HG02938 (cell line): ENCODE measurements at regions not wholly inside any gene's neighbourhood (a gene's known extent, or its start where the extent isn't known, plus 50 kb on each side); places are given as distances from the start of the nearest gene placed in this dataset.
"Not testable (repeated sequence)": the region's sequence is repeated elsewhere in the genome, so short reads cannot be mapped to it uniquely, and the experiment has no call there.

Experiments
- ATAC-seq: cut with Tn5 transposase; IDR thresholded peaks from one replicate; pipeline ENCODE4 v1.9.1; 2021; ENCODE audit warnings: mild to moderate bottlenecking, moderate library complexity; ENCODE audit not compliant: unreplicated experiment

GRCh38 chr16:29284159-29284558 lies 122.4 kb downstream of the NPIPB11 start:
- not testable (repeated sequence) for ATAC-seq

DNA sequence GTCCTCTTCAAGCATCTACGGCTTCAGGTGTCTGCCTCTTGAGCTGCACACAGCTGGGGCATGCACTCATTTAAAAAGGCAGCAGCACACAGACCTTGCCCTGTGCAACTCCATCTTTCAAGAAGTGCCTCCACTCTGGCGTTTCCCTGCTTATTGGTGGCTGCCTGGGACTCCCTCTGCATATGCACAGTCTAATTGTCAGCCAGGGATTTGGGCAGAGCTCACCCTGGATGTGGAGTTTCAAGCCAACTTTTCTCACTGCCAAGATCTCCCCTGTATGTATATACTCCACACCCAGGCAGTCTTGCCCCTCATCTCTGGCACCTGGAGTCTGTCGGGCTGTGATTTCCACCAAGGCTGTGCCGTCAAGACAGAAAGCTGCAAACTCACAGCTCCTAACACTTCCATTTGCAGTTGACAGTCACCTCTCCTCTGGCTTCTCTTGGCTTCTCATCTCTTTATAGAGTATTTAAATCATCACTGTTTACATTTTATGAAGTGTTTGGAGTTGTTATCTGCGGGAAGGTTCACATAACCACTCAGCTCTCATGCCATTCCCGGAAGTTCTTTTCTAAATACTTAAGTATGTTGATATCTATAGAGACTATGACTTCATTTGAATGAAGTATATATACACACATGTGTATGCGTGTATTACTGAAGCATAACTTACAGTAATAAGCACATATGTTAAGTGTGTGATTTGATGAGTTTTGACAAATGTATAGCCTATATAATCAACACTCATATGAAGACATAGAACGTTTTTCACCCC lies 128.2 kb downstream of the NPIPB11 start:
- ATAC-seq: not testable (repeated sequence)

- ATAC-seq: not testable (repeated sequence)
These were observed 130.1 kb downstream of the NPIPB11 start for GRCh38 chr16:29276446-29276845.

DNA sequence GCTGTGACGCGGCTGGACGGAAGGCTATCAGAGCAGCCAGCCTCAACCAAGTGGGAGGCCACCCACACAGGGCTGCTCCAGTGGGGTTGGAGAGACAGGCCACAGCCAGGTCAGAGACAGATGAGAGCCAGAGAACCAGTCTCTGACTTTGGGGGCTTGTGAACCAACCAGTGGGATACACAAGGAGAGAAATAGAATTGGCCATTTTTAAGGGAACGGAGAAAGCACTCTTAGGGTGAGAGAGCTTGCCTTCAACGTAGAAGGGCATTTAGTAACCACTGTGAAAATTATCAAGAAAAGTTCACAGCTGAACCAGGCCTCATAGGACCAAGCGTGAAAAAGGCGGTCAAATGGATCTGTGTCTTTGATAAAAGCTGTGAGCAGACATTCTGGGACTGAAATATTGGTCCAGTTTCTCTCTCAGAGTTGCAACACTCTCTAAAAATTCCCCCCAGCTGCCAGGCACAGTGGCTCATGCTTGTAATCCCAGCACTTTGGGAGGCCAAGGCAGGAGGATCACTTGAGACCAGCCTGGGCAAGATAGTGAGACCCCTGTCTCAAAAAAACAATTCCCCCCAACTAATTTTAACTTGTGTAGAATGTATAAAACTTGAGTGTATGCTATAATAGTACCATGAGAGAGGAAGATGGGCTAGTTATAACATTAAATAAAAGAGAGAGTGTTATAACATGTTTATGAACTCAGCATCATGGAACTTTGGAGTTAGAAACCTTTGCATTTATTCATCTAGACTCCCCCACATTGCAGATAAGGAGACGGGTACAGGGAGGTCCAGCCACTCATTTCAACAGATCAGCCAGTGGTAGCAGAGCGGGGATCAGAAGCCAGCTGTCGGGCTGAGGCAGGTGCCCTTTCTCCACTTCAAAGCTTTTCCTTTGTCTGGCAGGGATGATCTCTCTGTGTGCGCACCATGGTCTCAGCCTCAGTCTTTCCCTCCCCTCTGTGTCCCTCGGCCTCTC lies 132.2 kb downstream of the NPIPB11 start:
- ATAC-seq: not testable (repeated sequence)

DNA sequence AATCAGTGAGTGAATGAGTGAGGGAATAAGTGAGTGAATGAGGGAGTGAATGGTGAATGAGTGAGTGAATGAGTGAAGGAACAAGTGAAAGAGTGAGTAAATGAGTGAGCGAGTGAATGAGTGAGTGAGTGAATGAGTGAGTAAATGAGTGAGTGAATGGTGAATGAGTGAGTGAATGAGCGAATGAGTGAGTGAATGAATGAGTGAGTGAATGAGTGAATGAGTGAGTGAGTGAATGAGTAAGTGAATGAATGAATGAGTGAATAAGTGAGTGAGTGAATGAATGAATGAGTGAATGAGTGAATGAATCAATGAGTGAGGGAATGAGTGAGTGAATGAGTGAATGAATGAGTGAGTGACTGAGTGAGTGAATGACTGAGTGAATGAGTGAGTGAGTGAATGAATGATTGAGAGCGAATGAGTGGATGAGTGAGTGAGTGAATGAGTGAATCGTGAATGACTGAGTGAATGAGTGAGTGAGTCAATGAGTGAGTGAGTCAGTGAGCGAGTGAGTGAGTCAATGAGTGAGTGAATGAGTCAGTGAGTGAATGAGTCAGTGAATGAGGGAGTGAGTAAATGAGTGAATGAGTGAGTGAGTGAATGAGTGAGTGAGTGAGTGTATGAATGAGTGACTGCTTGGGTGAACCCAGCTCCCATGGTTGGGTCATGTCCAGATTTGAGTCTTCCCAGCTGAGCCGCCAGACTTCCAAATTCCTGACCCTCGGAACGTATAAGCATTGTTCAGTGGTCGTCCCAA lies 133.0 kb downstream of the NPIPB11 start:
- ATAC-seq: not testable (repeated sequence)

DNA sequence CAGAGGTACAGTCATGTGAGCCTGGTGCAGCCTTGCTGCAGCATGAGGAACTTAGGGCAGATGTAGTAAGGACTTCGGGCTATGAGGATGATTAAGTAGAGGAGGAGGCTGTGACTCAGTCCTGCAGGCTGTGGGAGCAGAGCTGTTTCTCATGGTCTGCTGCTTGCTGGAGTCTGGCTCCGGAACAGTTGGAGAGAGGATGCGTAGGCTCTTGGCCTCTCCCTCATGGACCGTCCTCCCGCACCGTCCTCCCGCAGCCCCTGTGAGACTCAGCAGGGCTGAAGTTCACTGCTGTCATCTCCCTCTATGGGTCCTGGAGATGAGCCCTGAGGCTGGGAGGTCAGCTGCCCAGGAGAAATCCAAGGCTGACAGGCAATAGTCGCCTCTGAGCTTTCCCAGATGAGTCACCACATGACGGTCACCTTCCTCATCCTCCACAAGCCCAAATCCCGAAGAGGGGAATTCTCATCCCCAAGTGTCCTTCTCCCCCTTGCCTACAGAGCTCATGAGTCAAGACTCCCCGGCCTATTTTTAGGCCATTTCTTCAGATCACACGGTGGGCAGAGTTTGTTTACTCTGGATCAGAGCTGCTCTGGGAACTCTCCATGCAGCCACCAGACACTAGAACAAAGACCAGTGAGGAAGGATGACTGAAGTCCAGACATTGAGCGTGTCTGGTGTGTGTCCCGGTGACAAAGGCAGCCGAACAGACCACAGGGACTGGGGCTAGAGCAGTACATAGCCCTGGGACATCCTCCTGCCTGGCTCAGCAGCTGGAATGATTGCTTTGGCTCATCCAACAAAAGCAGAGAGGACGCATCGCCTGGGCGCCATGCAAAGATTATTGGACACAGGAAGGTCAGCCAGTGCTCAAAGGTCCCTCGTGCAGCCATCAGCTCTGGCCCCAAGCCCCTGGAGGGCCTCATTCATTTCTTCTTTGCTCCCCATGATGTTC lies 134.5 kb downstream of the NPIPB11 start:
- not testable (repeated sequence) for ATAC-seq

DNA sequence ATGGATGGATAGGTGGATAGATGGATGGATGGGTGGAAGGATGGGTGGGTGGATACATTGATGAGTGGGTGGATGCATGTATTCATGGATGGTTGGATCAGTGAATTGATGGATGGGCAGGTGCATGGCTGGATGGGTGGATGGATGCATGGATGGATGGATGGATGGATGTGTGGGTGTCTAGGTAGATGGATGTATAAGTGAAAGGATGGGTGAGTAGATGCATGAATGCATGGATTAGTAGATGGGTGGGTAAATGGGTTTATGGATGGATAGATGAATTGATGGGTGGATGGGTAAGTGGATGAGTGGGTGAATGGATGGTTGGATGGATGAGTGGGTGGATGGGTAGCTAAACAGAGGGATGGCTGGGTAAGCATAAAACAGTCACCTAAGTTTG lies 135.6 kb downstream of the NPIPB11 start:
- ATAC-seq: not testable (repeated sequence)

DNA sequence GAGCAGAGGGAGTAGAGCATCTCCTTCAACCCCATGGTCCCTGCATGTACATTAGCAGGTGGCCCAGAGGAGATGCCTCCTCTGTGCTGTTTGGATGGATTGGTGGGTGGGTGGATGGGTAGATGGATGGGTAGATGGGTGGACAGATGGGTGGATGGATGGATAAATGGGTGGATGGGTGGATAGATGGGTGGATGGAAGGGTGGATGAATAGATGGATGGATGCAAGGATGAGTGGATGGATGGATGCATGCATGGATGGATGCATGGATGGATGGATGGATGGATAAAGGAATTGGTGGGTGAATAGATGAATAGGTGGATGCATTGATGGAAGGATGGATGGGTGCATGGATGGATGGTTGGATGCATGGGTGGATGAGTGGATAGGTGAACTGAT lies 136.5 kb downstream of the NPIPB11 start:
- not testable (repeated sequence) for ATAC-seq

DNA sequence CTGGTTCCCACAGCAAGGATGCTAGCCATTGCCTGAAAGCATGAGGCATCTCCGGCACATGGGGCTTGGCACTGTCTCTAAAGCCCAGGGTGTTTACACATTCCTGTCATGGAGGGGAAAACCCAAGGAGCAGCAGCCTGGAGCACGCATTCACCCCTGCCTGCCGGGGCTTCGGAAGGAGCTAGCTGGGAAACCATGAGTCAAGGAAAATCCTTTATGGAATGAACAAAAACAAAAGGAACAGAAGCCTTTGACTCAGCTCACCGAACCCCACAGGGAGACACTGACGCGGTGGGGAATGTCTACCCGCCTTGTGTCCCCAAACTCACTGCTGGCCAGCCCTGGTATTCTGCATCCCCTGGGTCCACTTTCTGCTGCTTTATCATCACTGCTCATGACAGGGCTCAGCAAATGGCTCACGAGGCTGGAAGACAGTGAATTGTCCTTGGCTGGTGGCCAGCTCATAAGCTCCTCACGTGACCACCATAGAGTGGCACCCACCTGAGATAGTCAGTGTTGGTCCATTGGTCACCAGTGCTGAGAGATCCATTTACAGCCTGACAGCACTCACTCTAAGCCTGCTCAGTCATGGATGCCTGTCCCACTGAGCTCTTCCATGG lies 137.2 kb downstream of the NPIPB11 start:
- ATAC-seq: not testable (repeated sequence)

DNA sequence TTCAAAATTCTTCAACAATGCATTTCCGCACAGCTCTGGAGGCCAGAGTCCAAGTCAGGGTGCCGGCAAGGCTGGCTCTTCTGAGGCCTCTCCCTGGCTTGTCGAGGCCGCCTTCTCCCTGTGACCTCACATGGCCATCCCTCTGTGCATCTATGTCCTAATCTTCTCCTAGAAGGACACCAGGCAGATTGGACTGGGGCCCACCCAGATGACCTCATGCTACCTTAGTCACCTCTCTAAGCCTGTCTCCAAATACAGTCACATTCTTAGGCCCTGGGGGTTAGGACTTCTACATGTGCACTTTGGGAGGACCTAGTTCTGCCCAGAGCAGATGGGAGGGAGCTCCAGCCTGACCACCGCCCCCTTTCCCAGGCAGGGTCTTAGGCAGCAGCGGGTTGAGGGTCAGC lies 137.7 kb downstream of the NPIPB11 start:
- ATAC-seq: not testable (repeated sequence)

DNA sequence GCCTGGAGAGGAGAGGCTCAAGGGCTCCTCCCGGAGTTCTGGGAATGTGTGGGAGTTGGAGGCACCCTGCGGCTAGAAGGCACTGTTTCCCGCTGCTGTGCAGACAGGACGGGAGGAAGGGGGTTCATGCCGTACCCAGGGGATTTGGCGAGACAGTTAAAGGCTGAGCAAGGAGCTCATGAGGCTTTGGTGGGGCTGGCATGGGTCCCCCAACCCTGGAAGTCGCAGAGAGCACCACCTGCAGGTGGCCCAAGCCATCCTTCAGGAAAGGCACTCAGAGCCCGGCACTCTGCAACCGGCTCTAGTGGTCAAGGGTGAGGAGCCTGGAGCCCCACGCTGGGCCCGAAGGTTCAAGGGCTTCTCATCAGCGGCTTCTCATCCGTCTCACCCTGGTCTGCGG lies 138.2 kb downstream of the NPIPB11 start:
- ATAC-seq: not testable (repeated sequence)

DNA sequence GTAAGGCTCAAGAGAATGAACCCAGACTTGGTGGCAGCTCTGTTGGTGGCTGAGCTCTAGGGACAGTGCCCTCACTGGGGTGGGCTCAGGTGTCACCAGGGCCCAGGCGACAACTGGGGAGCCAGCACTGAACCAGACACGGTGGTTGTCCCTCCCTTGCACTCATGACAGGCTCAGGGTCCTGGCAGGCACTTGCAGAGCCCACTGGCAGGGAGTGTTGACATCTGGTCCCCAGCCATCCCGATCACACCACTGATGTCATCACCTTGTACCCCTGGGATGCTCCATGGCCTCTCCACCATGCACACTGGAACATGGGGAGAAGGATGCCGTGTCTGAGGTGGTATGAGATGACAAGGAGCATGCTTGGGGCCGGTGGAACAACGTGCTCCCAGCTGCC lies 138.6 kb downstream of the NPIPB11 start:
- not testable (repeated sequence) for ATAC-seq

- ATAC-seq: not testable (repeated sequence)
These were observed 139.4 kb downstream of the NPIPB11 start for GRCh38 chr16:29267055-29267619.

DNA sequence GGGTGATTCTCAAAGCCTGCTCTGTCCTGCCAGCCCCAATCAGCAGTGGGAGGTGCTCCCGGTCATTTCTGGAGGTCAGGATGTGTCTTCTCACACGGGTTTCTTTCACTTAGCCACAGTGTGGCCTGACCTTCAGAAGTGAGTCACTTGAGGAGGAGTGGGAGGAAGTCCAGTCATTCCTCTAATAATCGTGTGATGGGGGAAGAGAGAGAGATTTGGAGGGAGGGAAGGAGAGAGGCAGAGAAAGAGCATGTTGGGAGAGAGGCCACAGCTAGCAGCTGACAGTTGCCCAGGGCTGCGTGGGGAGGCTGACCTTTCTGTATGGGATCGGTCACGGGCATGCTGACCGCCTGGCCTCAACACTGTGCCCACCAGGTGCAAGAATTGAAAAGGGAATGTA lies 139.9 kb downstream of the NPIPB11 start:
- not testable (repeated sequence) for ATAC-seq

DNA sequence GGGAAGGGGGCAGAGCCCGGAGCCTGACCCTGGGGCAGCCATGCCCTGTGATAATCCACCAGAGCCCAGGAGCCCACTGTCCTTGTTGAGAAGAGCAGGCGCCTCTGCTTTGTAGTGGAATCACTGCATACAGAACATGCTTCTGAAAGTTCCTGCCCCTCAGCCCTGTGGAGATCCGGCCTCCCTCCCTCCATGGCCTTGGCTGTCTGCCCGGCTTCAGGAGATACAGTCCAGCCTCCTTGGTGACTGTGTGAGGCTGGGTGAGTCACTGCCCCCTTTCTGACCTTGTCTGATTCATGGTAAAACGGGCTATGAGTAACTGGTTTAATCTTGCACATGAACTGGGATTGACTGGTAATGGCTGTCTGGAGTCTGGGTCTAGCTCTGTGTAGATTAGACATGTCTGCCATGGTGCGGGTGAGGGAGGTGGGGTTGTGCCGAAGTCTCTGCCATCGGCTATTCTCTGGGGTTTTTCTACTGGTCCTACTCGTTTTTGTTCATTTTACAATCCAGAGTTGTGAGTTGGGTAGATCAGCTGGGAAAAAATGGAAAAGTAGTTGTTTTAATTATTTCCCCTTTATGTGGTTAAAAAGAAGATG lies 141.2 kb downstream of the NPIPB11 start:
- not testable (repeated sequence) for ATAC-seq

DNA sequence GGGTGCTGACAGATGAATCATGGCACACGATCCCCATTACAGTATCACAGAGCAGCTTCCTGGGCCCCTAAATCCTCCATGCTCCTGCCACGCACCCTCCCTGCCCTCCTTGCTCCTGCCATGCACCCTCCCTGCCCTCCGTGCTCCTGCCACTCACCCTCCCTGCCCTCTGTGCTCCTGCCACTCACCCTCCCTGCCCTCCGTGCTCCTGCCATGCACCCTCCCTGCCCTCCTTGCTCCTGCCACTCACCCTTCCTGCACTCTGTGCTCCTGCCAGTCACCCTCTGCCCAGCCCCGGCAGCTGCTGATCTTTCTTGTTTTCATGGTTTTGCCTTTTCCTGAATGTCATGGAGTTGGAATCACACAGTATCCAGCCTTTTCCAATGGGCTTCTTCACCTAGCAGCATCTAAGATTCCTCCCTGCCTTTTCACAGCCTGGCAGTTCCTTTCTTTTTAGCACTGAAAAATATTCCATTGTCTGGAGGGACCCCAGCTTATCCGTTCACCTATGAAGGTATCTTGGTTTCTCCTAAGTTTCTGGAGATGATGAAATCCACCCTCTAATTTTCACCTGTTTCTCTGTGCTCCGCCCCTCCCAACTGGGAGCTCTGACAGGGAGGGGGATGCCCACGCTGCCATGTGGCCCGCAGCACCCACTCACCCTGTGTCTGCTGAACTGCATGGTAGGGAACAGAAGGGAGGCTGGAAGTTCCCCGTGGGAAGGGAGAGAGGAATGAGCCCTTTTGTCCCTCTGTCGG lies 142.3 kb downstream of the NPIPB11 start:
- not testable (repeated sequence) for ATAC-seq

- ATAC-seq: not testable (repeated sequence)
These were observed 143.8 kb downstream of the NPIPB11 start for GRCh38 chr16:29262725-29263124.
